GM12865 (cell line): ENCODE measurements at regions not wholly inside any gene's neighbourhood (a gene's known extent, or its start where the extent isn't known, plus 50 kb on each side); places are given as distances from the start of the nearest gene placed in this dataset.

ENCODE experiments used
- DNase-seq: peaks from one replicate; pipeline ENCODE4 v3.0.0; 2010; ENCODE audit warnings: low read depth
- H3K4me3 ChIP-seq: 2 replicates; pipeline ENCODE4 v1.5.1; 2011; ENCODE audit warnings: mild to moderate bottlenecking, low read depth, low read length, control low read depth
- TF ChIP-seq, protein P1 (sequence below): IDR thresholded peaks from 2 replicates; pipeline ENCODE4 v1.5.1; 2011; ENCODE audit warnings: low read length, control low read depth, low read depth, inconsistent platforms; ENCODE audit not compliant: insufficient read depth; ENCODE audit errors: missing control alignments

- no peak for DNase-seq
- no peak overlapping the region for H3K4me3 ChIP-seq
- TF ChIP-seq, protein P1, sequence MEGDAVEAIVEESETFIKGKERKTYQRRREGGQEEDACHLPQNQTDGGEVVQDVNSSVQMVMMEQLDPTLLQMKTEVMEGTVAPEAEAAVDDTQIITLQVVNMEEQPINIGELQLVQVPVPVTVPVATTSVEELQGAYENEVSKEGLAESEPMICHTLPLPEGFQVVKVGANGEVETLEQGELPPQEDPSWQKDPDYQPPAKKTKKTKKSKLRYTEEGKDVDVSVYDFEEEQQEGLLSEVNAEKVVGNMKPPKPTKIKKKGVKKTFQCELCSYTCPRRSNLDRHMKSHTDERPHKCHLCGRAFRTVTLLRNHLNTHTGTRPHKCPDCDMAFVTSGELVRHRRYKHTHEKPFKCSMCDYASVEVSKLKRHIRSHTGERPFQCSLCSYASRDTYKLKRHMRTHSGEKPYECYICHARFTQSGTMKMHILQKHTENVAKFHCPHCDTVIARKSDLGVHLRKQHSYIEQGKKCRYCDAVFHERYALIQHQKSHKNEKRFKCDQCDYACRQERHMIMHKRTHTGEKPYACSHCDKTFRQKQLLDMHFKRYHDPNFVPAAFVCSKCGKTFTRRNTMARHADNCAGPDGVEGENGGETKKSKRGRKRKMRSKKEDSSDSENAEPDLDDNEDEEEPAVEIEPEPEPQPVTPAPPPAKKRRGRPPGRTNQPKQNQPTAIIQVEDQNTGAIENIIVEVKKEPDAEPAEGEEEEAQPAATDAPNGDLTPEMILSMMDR, result no peak
Measured at GRCh38 chr10:130749911-130750310, 561.6 kb downstream of the TCERG1L start.

DNA sequence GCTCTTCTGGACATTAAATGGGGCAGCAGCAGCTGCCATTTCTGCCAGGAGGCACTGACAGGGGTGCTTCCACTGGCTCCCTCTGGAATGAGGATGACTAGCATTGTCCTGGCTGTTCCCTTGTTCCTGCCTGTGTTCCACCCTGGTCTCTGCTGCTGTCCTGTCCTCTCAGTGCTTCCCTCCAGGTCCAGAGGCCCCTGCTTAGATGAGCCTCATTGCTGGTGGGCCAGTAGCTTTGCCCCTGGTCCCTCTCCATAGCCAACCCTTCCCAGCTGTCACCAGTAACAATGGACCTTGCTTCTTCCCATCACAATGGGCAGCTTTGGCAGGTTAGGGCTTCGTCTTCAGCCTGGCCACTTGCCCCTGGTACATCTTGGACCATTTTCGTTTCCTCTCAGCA, 561.1 kb downstream of the TCERG1L start:
- DNase-seq, result no peak
- TF ChIP-seq, protein P1, result no peak
- no peak overlapping the region for H3K4me3 ChIP-seq

DNA sequence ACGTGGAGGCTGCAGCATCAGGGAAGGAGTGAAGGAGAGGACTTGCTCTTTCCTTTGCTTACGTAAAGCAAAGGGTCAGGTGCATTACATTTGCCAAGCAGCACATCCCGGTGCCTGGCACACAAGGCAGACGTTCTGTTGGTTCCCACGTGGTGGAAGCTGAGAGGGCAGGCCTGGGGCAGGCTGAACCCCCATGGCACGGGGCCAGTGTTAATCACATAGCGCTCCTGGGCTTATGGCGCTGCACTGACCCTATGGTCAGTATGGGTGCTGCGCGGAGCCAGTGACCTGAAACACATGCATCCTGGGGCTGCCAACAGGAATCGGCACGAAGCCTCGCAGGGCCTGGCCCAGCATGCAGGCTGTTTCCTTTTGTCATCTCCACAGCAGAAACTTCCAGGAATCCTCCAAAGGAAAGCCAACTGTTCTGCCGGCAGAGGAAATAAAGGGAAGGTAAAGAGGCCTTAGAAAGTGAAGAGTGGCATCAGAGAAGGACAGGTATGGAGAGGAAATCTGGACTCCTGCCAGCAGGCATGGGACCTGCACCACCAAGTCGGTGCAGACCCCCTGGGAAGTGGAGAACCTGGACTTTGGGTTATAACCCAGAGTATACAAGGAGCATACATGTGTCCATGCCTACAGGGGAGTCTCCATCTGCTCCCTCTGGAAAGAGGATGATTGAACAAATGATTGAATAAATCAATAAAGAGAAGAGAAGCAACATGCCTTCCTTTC, 560.2 kb downstream of the TCERG1L start:
- no peak for DNase-seq
- TF ChIP-seq, protein P1, result no peak

GRCh38 chr10:130751851-130752250, 559.7 kb downstream of the TCERG1L start:
- no peak for DNase-seq

More for the DNA sequence above, 560.2 kb downstream of the TCERG1L start:
- H3K4me3 ChIP-seq, result no peak overlapping the region

GRCh38 chr10:130756651-130757050, 554.9 kb downstream of the TCERG1L start:
- H3K4me3 ChIP-seq, result no peak overlapping the region
- TF ChIP-seq, protein P1, result no peak
- DNase-seq, result no peak

More at GRCh38 chr10:130751851-130752250, 559.7 kb downstream of the TCERG1L start:
- TF ChIP-seq, protein P1, result no peak
- no peak overlapping the region for H3K4me3 ChIP-seq

DNA sequence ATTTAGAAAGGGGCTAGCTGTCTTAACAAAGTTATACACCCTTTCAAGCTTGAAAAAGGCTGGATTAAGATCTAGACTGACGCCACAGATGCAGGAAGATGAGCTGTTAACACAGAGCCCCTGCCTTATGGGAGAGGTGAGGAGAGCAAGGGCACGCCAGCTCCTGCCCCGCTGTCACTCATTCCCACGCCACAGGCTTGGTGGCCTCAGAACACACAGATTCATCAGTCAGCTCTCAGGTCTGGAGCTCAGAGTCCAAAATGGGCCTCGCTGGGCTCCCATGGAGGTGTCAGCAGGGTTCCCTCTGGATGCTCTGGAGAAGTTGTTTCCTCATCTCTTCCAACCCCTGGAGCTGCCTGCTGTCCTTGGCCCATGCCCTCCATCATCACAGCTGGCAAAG, 554.2 kb downstream of the TCERG1L start:
- H3K4me3 ChIP-seq, result no peak overlapping the region
- DNase-seq, result no peak
- TF ChIP-seq, protein P1, result no peak
